Astrocyte (in vitro differentiated cells and primary cell): ENCODE measurements at regions not wholly inside any gene's neighbourhood (a gene's known extent, or its start where the extent isn't known, plus 50 kb on each side); places are given as distances from the start of the nearest gene placed in this dataset.

Experiments
- DNase-seq: peaks from one replicate; pipeline ENCODE4 v3.0.0-alpha.2; 2010; ENCODE audit warnings: low read depth
- FAIRE-seq: peaks from 2 replicates; lab custom pipeline; 2011; peaks lifted over from hg19 to GRCh38; lab: Jason Lieb, UNC
- H2AFZ ChIP-seq: 2 replicates; pipeline ENCODE4 v1.6.0; 2012; ENCODE audit warnings: low read depth, low read length, inconsistent platforms
- H3K27ac ChIP-seq: 2 replicates; pipeline ENCODE4 v1.5.1; 2011; ENCODE audit warnings: low read depth, low read length, inconsistent platforms
- H3K27me3 ChIP-seq: 2 replicates; pipeline ENCODE4 v1.6.0; 2011; ENCODE audit warnings: low read length, inconsistent platforms; ENCODE audit not compliant: insufficient read depth
- H3K36me3 ChIP-seq: 2 replicates; pipeline ENCODE4 v1.5.1; 2011; ENCODE audit warnings: low read length, inconsistent platforms; ENCODE audit not compliant: insufficient read depth
- H3K4me1 ChIP-seq: 2 replicates; pipeline ENCODE4 v1.5.1; 2011; ENCODE audit warnings: low read length, inconsistent platforms; ENCODE audit not compliant: insufficient read depth
- H3K4me2 ChIP-seq: 2 replicates; pipeline ENCODE4 v1.6.0; 2012; ENCODE audit warnings: low read length, inconsistent platforms
- H3K4me3 ChIP-seq: 2 replicates; pipeline ENCODE4 v1.5.1; 2011; ENCODE audit warnings: low read depth, mild to moderate bottlenecking, low read length, inconsistent platforms; ENCODE audit not compliant: insufficient read depth
- H3K79me2 ChIP-seq: 2 replicates; pipeline ENCODE4 v1.6.0; 2012; ENCODE audit warnings: mild to moderate bottlenecking, low read length, inconsistent platforms; ENCODE audit not compliant: insufficient read depth
- H3K9ac ChIP-seq: 2 replicates; pipeline ENCODE4 v1.6.0; 2012; ENCODE audit warnings: mild to moderate bottlenecking, low read length, inconsistent platforms
- H3K9me3 ChIP-seq: 2 replicates; pipeline ENCODE4 v1.5.1; 2012; ENCODE audit warnings: low read depth, mild to moderate bottlenecking, low read length, inconsistent platforms; ENCODE audit not compliant: insufficient read depth
- H4K20me1 ChIP-seq: 2 replicates; pipeline ENCODE4 v1.6.0; 2012; ENCODE audit warnings: low read length, inconsistent platforms; ENCODE audit not compliant: insufficient read depth
- H3K27ac Mint-ChIP-seq: one replicate; pipeline ENCODE4 v1.8.0; 2021; ENCODE audit warnings: mild to moderate bottlenecking, mixed read lengths; ENCODE audit not compliant: unreplicated experiment
- H3K27me3 Mint-ChIP-seq: one replicate; pipeline ENCODE4 v1.8.0; 2021; ENCODE audit warnings: low read depth, mixed read lengths; ENCODE audit not compliant: unreplicated experiment
- H3K36me3 Mint-ChIP-seq: one replicate; pipeline ENCODE4 v1.8.0; 2021; ENCODE audit warnings: low read depth, mixed read lengths; ENCODE audit not compliant: unreplicated experiment
- H3K4me1 Mint-ChIP-seq: one replicate; pipeline ENCODE4 v1.8.0; 2021; ENCODE audit warnings: low read depth, mixed read lengths; ENCODE audit not compliant: unreplicated experiment
- H3K4me3 Mint-ChIP-seq: one replicate; pipeline ENCODE4 v1.8.0; 2021; ENCODE audit warnings: mild to moderate bottlenecking, moderate library complexity, mixed read lengths; ENCODE audit not compliant: unreplicated experiment
- H3K9me3 Mint-ChIP-seq: one replicate; pipeline ENCODE4 v1.8.0; 2021; ENCODE audit warnings: mild to moderate bottlenecking, mixed read lengths; ENCODE audit not compliant: unreplicated experiment
- CTCF ChIP-seq: IDR thresholded peaks from 2 replicates; pipeline ENCODE4 v1.5.1; 2011; ENCODE audit warnings: low read depth, mild to moderate bottlenecking, inconsistent platforms, low read length, moderate library complexity; ENCODE audit not compliant: insufficient read depth
- EZH2 ChIP-seq: IDR thresholded peaks from 2 replicates; pipeline ENCODE4 v1.6.1; 2012; ENCODE audit warnings: mild to moderate bottlenecking, low read length, inconsistent platforms; ENCODE audit not compliant: insufficient read depth

GRCh38 chr12:38969706-38970105 is 64.3 kb upstream of the CPNE8 start:
- Histone ChIP-seq H4K20me1 (no peaks in the 10 kb centered on the region), H3K9me3 (no peaks in the 10 kb centered on the region), H3K27ac (no peak overlapping the region), H3K36me3 (no peaks in the 10 kb centered on the region), H3K4me3 (no peak overlapping the region), H3K9ac (no peak overlapping the region), H2AFZ (no peak overlapping the region), H3K27me3 (no peaks in the 10 kb centered on the region), H3K4me1 (no peaks in the 10 kb centered on the region), H3K4me2 (no peak overlapping the region), H3K79me2 (no peaks in the 10 kb centered on the region)
- no peak overlapping the region for H3K27ac Mint-ChIP-seq
- no peaks in the 10 kb centered on the region for H3K36me3 Mint-ChIP-seq
- no peaks in the 10 kb centered on the region for H3K27me3 Mint-ChIP-seq
- no peaks in the 10 kb centered on the region for H3K9me3 Mint-ChIP-seq
- no peaks in the 10 kb centered on the region for H3K4me1 Mint-ChIP-seq
- no peak overlapping the region for H3K4me3 Mint-ChIP-seq
- DNase-seq, result no peak
- no peak for FAIRE-seq
- no peak for TF ChIP-seq EZH2
- TF ChIP-seq CTCF, result no peak

GRCh38 chr12:38961683-38962082 is 56.3 kb upstream of the CPNE8 start:
- Histone ChIP-seq H3K27me3 (no peaks in the 10 kb centered on the region), H2AFZ (no peak overlapping the region), H3K36me3 (no peaks in the 10 kb centered on the region), H3K27ac (no peak overlapping the region), H3K4me1 (peaks cover under 1% of the 10 kb centered on the region), H3K4me2 (no peak overlapping the region), H3K79me2 (no peaks in the 10 kb centered on the region), H4K20me1 (no peaks in the 10 kb centered on the region), H3K9ac (no peak overlapping the region), H3K9me3 (no peaks in the 10 kb centered on the region), H3K4me3 (no peak overlapping the region)
- Mint-ChIP-seq H3K9me3 (no peaks in the 10 kb centered on the region), H3K27me3 (peaks cover 2% of the 10 kb centered on the region), H3K4me3 (no peak overlapping the region), H3K4me1 (no peaks in the 10 kb centered on the region), H3K27ac (no peak overlapping the region), H3K36me3 (no peaks in the 10 kb centered on the region)
- DNase-seq, result no peak
- FAIRE-seq, result no peak
- TF ChIP-seq EZH2 (no peak), CTCF (no peak)

GRCh38 chr12:38961012-38961411 is 55.6 kb upstream of the CPNE8 start:
- no peak overlapping the region for H3K9ac ChIP-seq
- no peaks in the 10 kb centered on the region for H4K20me1 ChIP-seq
- TF ChIP-seq EZH2, result no peak
- TF ChIP-seq CTCF, result no peak
- Mint-ChIP-seq H3K27me3 (peaks cover 2% of the 10 kb centered on the region), H3K9me3 (no peaks in the 10 kb centered on the region), H3K36me3 (no peaks in the 10 kb centered on the region), H3K4me3 (no peak overlapping the region), H3K4me1 (peaks cover 5% of the 10 kb centered on the region), H3K27ac (no peak overlapping the region)
- H3K36me3 ChIP-seq, result no peaks in the 10 kb centered on the region
- peaks cover 2% of the 10 kb centered on the region for H3K4me1 ChIP-seq
- H3K27me3 ChIP-seq, result no peaks in the 10 kb centered on the region
- H3K4me2 ChIP-seq, result no peak overlapping the region
- H3K27ac ChIP-seq, result no peak overlapping the region
- H3K9me3 ChIP-seq, result no peaks in the 10 kb centered on the region
- no peak for FAIRE-seq
- no peak overlapping the region for H2AFZ ChIP-seq
- H3K4me3 ChIP-seq, result no peak overlapping the region
- DNase-seq, result no peak
- no peaks in the 10 kb centered on the region for H3K79me2 ChIP-seq
